ENCODE measurements at regions not wholly inside any gene's neighbourhood (a gene's known extent, or its start where the extent isn't known, plus 50 kb on each side); places are given as distances from the start of the nearest gene placed in this dataset.

- TF ChIP-seq CTCF (IDR thresholded peaks at IDR 0.05) = no peak
- TF ChIP-seq POLR2A (IDR thresholded peaks at IDR 0.05) = no peak
Measured at GRCh38 chr15:97522347-97522746, 438.2 kb upstream of the ARRDC4 start.

All from ovary (tissue), 3 donors.